H9 (cell line): ENCODE measurements at regions not wholly inside any gene's neighbourhood (a gene's known extent, or its start where the extent isn't known, plus 50 kb on each side); places are given as distances from the start of the nearest gene placed in this dataset.

ENCODE experiments used
- DNase-seq: peaks from one replicate; pipeline ENCODE4 v3.0.0-alpha.2; 2017
- H2AFZ ChIP-seq: one replicate; pipeline ENCODE4 v1.6.1; 2013; ENCODE audit warnings: mild to moderate bottlenecking, low read length, control low read depth, moderate library complexity
- H2AK5ac ChIP-seq: 2 replicates; pipeline ENCODE4 v1.6.1; 2013; ENCODE audit warnings: low read length, control low read depth, mixed read lengths; ENCODE audit not compliant: insufficient read length
- H2BK120ac ChIP-seq: one replicate; pipeline ENCODE4 v1.6.1; 2013; ENCODE audit warnings: low read depth, mild to moderate bottlenecking, low read length, control low read depth, inconsistent platforms; ENCODE audit not compliant: poor library complexity, severe bottlenecking
- H2BK12ac ChIP-seq: 2 replicates; pipeline ENCODE4 v1.6.1; 2013; ENCODE audit warnings: low read length, control low read depth, mixed read lengths, low read depth; ENCODE audit not compliant: insufficient read length
- H2BK15ac ChIP-seq: 2 replicates; pipeline ENCODE4 v1.6.1; 2013; ENCODE audit warnings: low read depth, low read length, control low read depth
- H2BK20ac ChIP-seq: one replicate; pipeline ENCODE4 v1.6.1; 2013; ENCODE audit warnings: low read depth, mild to moderate bottlenecking, low read length, control low read depth, inconsistent platforms; ENCODE audit not compliant: poor library complexity, severe bottlenecking
- H2BK5ac ChIP-seq: 2 replicates; pipeline ENCODE4 v1.6.1; 2013; ENCODE audit warnings: low read length, control low read depth, mixed read lengths; ENCODE audit not compliant: insufficient read length
- H3K14ac ChIP-seq: 2 replicates; pipeline ENCODE4 v1.6.1; 2013; ENCODE audit warnings: low read length, control low read depth; ENCODE audit not compliant: insufficient read depth
- H3K18ac ChIP-seq: 2 replicates; pipeline ENCODE4 v1.6.1; 2013; ENCODE audit warnings: low read depth, mild to moderate bottlenecking, mixed read lengths, low read length, control low read depth; ENCODE audit not compliant: insufficient read length
- H3K23ac ChIP-seq: 2 replicates; pipeline ENCODE4 v1.6.1; 2013; ENCODE audit warnings: low read length, control low read depth, mixed read lengths, low read depth; ENCODE audit not compliant: insufficient read length
- H3K23me2 ChIP-seq: 2 replicates; pipeline ENCODE4 v1.6.1; 2013; ENCODE audit warnings: low read depth, mild to moderate bottlenecking, mixed read lengths, low read length, control low read depth; ENCODE audit not compliant: insufficient read length, poor library complexity, severe bottlenecking
- H3K27ac ChIP-seq: 2 replicates; pipeline ENCODE4 v1.5.1; 2013; ENCODE audit warnings: low read length, control low read depth, mixed read lengths, low read depth; ENCODE audit not compliant: insufficient read length
- H3K27me3 ChIP-seq: 2 replicates; pipeline ENCODE4 v1.6.1; 2013; ENCODE audit warnings: low read length, control low read depth, inconsistent platforms; ENCODE audit not compliant: insufficient read depth
- H3K4ac ChIP-seq: 2 replicates; pipeline ENCODE4 v1.6.1; 2013; ENCODE audit warnings: low read depth, mild to moderate bottlenecking, control low read depth, inconsistent platforms, low read length, moderate library complexity
- H3K4me1 ChIP-seq: 2 replicates; pipeline ENCODE4 v1.6.1; 2013; ENCODE audit warnings: low read length, control low read depth, inconsistent platforms; ENCODE audit not compliant: insufficient read depth
- H3K4me2 ChIP-seq: 2 replicates; pipeline ENCODE4 v1.6.1; 2013; ENCODE audit warnings: low read length, control low read depth, mixed read lengths; ENCODE audit not compliant: insufficient read length, insufficient read depth
- H3K56ac ChIP-seq: 2 replicates; pipeline ENCODE4 v1.6.1; 2013; ENCODE audit warnings: low read depth, mild to moderate bottlenecking, mixed read lengths, low read length, control low read depth; ENCODE audit not compliant: insufficient read length
- H3K79me1 ChIP-seq: 2 replicates; pipeline ENCODE4 v1.6.1; 2013; ENCODE audit warnings: low read depth, mild to moderate bottlenecking, moderate library complexity, low read length, control low read depth, inconsistent platforms; ENCODE audit not compliant: insufficient read depth, poor library complexity, severe bottlenecking
- H3K79me2 ChIP-seq: 2 replicates; pipeline ENCODE4 v1.6.1; 2013; ENCODE audit warnings: low read length, control low read depth, inconsistent platforms; ENCODE audit not compliant: insufficient read depth
- H3K9ac ChIP-seq: 2 replicates; pipeline ENCODE4 v1.6.1; 2013; ENCODE audit warnings: low read length, control low read depth, mixed read lengths; ENCODE audit not compliant: insufficient read length; ENCODE audit errors: extremely low read depth
- H3K9me3 ChIP-seq: one replicate; pipeline ENCODE4 v1.6.1; 2013; ENCODE audit warnings: low read depth, low read length, inconsistent platforms; ENCODE audit not compliant: control insufficient read depth
- H3T11ph ChIP-seq: one replicate; pipeline ENCODE4 v1.6.1; 2013; ENCODE audit warnings: mild to moderate bottlenecking, low read length, control low read depth, inconsistent platforms
- H4K20me1 ChIP-seq: one replicate; pipeline ENCODE4 v1.6.1; 2013; ENCODE audit not compliant: control insufficient read depth, insufficient read length, insufficient read depth
- H4K5ac ChIP-seq: 2 replicates; pipeline ENCODE4 v1.6.1; 2013; ENCODE audit warnings: low read depth, mild to moderate bottlenecking, mixed read lengths, low read length, control low read depth; ENCODE audit not compliant: insufficient read length
- H4K8ac ChIP-seq: replicated peaks from 2 replicates; pipeline ENCODE4 v1.6.1; 2013; ENCODE audit warnings: low read length, control low read depth, mixed read lengths, low read depth; ENCODE audit not compliant: insufficient read length
- H4K91ac ChIP-seq: 2 replicates; pipeline ENCODE4 v1.6.1; 2013; ENCODE audit warnings: low read depth, mild to moderate bottlenecking, moderate library complexity, mixed read lengths, low read length, control low read depth; ENCODE audit not compliant: insufficient read length
- H3K27ac Mint-ChIP-seq, 3 experiments: 2 replicates in 2 of 3; 3 replicates in 1 of 3; pipeline ENCODE4 v1.8.0; 2020 to 2021; ENCODE audit warnings: mixed read lengths in 3 of 3, mild to moderate bottlenecking in 1 of 3, moderate library complexity in 1 of 3
- H3K27me3 Mint-ChIP-seq: 2 replicates; pipeline ENCODE4 v1.8.0; 2021; ENCODE audit warnings: low read depth, mild to moderate bottlenecking, moderate library complexity, mixed read lengths
- H3K36me3 Mint-ChIP-seq, 3 experiments: 2 replicates in 2 of 3; 3 replicates in 1 of 3; pipeline ENCODE4 v1.8.0; 2020 to 2021; ENCODE audit warnings: low read depth in 3 of 3, mixed read lengths in 3 of 3; ENCODE audit not compliant: insufficient read depth in 1 of 3
- H3K4me1 Mint-ChIP-seq, 2 experiments: 2 replicates each; pipeline ENCODE4 v1.8.0; 2020; ENCODE audit warnings: mixed read lengths in 2 of 2
- H3K4me3 Mint-ChIP-seq, 2 experiments: 2 replicates in 1 of 2; 3 replicates in 1 of 2; pipeline ENCODE4 v1.8.0; 2020 to 2021; ENCODE audit warnings: mild to moderate bottlenecking in 2 of 2, mixed read lengths in 2 of 2, moderate library complexity in 1 of 2
- H3K9me3 Mint-ChIP-seq, 2 experiments: 2 replicates in 1 of 2; 3 replicates in 1 of 2; pipeline ENCODE4 v1.8.0; 2020; ENCODE audit warnings: mild to moderate bottlenecking in 2 of 2, mixed read lengths in 2 of 2, moderate library complexity in 1 of 2
- WGBS: extraction: QIAGEN DNeasy Blood & Tissue Kit; methylation state at CpG from one replicate; pipeline ENCODE4 v1.1.7; 2013; ENCODE audit warnings: missing lambda C conversion rate, low lambda C conversion rate, mixed read lengths; ENCODE audit not compliant: insufficient read length; ENCODE audit errors: extremely low coverage; 5-methylcytosine and 5-hydroxymethylcytosine counted together
- TF ChIP-seq, protein P1 (sequence below): fragments of 200-600 bp; sonication (generic); conservative IDR thresholded peaks from 3 replicates; pipeline ENCODE4 v1.8.0; 2021; ENCODE audit warnings: antibody characterized with exemption, mild to moderate bottlenecking

DNA sequence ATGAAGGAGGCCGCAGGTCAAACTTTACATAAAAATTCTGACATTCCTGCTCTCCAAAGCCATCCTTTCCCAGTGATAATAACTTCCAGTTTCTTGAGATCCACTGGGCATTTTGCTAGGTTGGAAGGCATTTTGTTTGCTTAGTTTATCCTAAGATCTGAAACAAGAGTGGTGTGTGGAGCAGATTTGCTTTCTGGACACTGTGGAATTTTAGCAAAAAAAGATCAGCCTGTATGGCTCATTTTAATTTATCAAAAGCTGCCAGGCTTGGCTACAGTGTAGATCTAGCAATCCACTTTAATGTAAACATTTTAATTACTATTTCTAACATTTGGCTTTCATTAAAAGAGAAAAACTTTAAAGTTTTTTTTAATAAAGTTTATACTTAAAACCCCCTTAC lies 124.8 kb downstream of the SAMD9 start:
- DNase-seq, result no peak
- WGBS, result no CpG with 5 or more reads among the region's 1 CpG

More for the DNA sequence above, 124.8 kb downstream of the SAMD9 start:
- H2AK5ac ChIP-seq, result no peak overlapping the region
- no peak overlapping the region for H2AFZ ChIP-seq
- H3K14ac ChIP-seq, result no peak overlapping the region
- H3K4ac ChIP-seq, result no peak overlapping the region
- H3K4me2 ChIP-seq, result no peak overlapping the region
- H4K8ac ChIP-seq, result no peak overlapping the region
- H3K4me3 Mint-ChIP-seq, result no peak overlapping the region
- no peaks in the 10 kb centered on the region for H3K23me2 ChIP-seq
- H3K27ac Mint-ChIP-seq, result no peak overlapping the region
- H3K4me1 Mint-ChIP-seq, result peaks cover 14 to 18% of the 10 kb centered on the region in 2 experiments
- TF ChIP-seq, protein P1, sequence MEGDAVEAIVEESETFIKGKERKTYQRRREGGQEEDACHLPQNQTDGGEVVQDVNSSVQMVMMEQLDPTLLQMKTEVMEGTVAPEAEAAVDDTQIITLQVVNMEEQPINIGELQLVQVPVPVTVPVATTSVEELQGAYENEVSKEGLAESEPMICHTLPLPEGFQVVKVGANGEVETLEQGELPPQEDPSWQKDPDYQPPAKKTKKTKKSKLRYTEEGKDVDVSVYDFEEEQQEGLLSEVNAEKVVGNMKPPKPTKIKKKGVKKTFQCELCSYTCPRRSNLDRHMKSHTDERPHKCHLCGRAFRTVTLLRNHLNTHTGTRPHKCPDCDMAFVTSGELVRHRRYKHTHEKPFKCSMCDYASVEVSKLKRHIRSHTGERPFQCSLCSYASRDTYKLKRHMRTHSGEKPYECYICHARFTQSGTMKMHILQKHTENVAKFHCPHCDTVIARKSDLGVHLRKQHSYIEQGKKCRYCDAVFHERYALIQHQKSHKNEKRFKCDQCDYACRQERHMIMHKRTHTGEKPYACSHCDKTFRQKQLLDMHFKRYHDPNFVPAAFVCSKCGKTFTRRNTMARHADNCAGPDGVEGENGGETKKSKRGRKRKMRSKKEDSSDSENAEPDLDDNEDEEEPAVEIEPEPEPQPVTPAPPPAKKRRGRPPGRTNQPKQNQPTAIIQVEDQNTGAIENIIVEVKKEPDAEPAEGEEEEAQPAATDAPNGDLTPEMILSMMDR, result no peak
- peaks cover 4% of the 10 kb centered on the region; the same call in 1 of the 2 replicates for H3K27me3 Mint-ChIP-seq
- no peak overlapping the region for H3K56ac ChIP-seq
- H3K4me1 ChIP-seq, result 0 out of 2 replicates have a peak, but pooled peaks cover 3% of the 10 kb centered on the region
- H4K91ac ChIP-seq, result no peak overlapping the region
- no peak overlapping the region for H2BK20ac ChIP-seq
- no peak overlapping the region for H2BK15ac ChIP-seq
- no peaks in the 10 kb centered on the region for H3K36me3 Mint-ChIP-seq
- H3K9ac ChIP-seq, result no peak overlapping the region
- no peak overlapping the region for H3K18ac ChIP-seq
- no peaks in the 10 kb centered on the region for H3K79me1 ChIP-seq
- no peaks in the 10 kb centered on the region for H3K9me3 ChIP-seq
- H3K9me3 Mint-ChIP-seq, result no peaks in the 10 kb centered on the region
- no peak overlapping the region for H3K27ac ChIP-seq
- H3K79me2 ChIP-seq, result no peaks in the 10 kb centered on the region
- no peak overlapping the region for H4K5ac ChIP-seq
- no peak overlapping the region for H2BK5ac ChIP-seq
- no peak overlapping the region for H3K23ac ChIP-seq
- H4K20me1 ChIP-seq, result no peaks in the 10 kb centered on the region
- H3T11ph ChIP-seq, result no peak overlapping the region
- no peaks in the 10 kb centered on the region for H3K27me3 ChIP-seq
- H2BK120ac ChIP-seq, result no peak overlapping the region
- no peak overlapping the region for H2BK12ac ChIP-seq
